ENCODE measurements at regions not wholly inside any gene's neighbourhood (a gene's known extent, or its start where the extent isn't known, plus 50 kb on each side); places are given as distances from the start of the nearest gene placed in this dataset.

- Histone ChIP-seq H3K14ac (ENCODE audit: low read length) (no peak overlapping the region), H3K79me2 (ENCODE audit: control insufficient read depth, insufficient read depth, low read length, poor library complexity) (no peaks in the 10 kb centered on the region), H2BK5ac (ENCODE audit: low read depth, low read length, poor library complexity) (no peak overlapping the region), H3K4me2 (ENCODE audit: low read length) (no peak overlapping the region), H4K91ac (ENCODE audit: low read depth, low read length) (peak overlapping the region; percentile 20), H4K8ac (ENCODE audit: low read depth, low read length) (no peak overlapping the region), H2AK5ac (ENCODE audit: low read length) (no peak overlapping the region), H4K12ac (ENCODE audit: low read depth, low read length) (no peak overlapping the region), H2BK12ac (ENCODE audit: low read length) (no peak overlapping the region), H3K27me3 (ENCODE audit: insufficient read depth, low read length) (no peaks in the 10 kb centered on the region), H3K4me1 (ENCODE audit: control insufficient read depth in 1 of 2, insufficient read depth in 2 of 2, low read length in 2 of 2) (peaks cover 3% of the 10 kb centered on the region in 2 experiments), H3K36me3 (ENCODE audit: control insufficient read depth in 1 of 2, insufficient read depth in 2 of 2, low read length in 2 of 2) (no peaks in the 10 kb centered on the region), H3K4ac (ENCODE audit: low read depth, low read length) (no peak overlapping the region), H3K9ac (ENCODE audit: low read length) (peak overlapping the region; percentile 33), H3K27ac (ENCODE audit: low read depth, low read length) (no peak overlapping the region), H3K4me3 (ENCODE audit: low read depth, low read length) (no peak overlapping the region), H3K18ac (ENCODE audit: low read length) (no peak overlapping the region), H3K9me3 (ENCODE audit: insufficient read depth, low read depth, low read length) (no peaks in the 10 kb centered on the region), H2AFZ (ENCODE audit: insufficient read depth, low read length, poor library complexity) (no peak overlapping the region), H3K23ac (ENCODE audit: low read length) (no peak overlapping the region), H3K79me1 (ENCODE audit: low read length) (peaks cover 5% of the 10 kb centered on the region), H2BK120ac (ENCODE audit: insufficient read depth, low read length, poor library complexity) (no peak overlapping the region)
- DNase-seq: no peak
- WGBS (ENCODE audit: extremely low coverage, insufficient coverage, insufficient read length): 100% methylated on average over 1 of the region's 4 CpGs
These were observed 358.6 kb upstream of the CAMK1G start for GRCh38 chr1:209224886-209225285.

DNA sequence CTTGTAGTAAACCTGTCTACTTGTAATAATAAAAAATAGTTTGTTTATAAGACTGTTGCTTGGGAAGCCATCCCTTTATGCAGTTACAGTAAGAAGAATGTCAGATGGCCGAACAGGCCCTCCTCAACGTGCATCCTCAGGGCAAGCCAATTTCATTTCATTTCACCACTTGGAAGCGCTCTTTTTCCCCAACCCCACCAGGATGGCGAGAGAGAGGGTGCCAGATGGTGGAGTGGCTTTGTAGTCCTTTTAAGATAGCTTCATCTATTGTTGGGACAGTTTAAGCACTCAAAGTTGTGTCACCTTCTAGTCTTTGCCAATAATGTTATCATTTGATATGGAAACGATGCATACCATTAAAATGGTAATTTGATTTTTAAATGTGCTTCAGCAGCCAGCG, 356.3 kb upstream of the CAMK1G start:
- H3K27ac ChIP-seq (ENCODE audit: low read depth, low read length): no peak overlapping the region
- H3K4me3 ChIP-seq (ENCODE audit: low read depth, low read length): no peak overlapping the region
- no peak overlapping the region for H4K8ac ChIP-seq (ENCODE audit: low read depth, low read length)
- no peak overlapping the region for H2BK12ac ChIP-seq (ENCODE audit: low read length)
- H3K79me2 ChIP-seq (ENCODE audit: control insufficient read depth, insufficient read depth, low read length, poor library complexity): no peaks in the 10 kb centered on the region
- DNase-seq: no peak
- H3K79me1 ChIP-seq (ENCODE audit: low read length): no peaks in the 10 kb centered on the region
- H2AK5ac ChIP-seq (ENCODE audit: low read length): no peak overlapping the region
- WGBS (ENCODE audit: extremely low coverage, insufficient coverage, insufficient read length): no CpG with 5 or more reads among the region's 6 CpGs
- H3K23ac ChIP-seq (ENCODE audit: low read length): no peak overlapping the region
- H3K4ac ChIP-seq (ENCODE audit: low read depth, low read length): no peak overlapping the region
- H3K18ac ChIP-seq (ENCODE audit: low read length): no peak overlapping the region
- no peaks in the 10 kb centered on the region for H3K4me1 ChIP-seq (ENCODE audit: control insufficient read depth in 1 of 2, insufficient read depth in 2 of 2, low read length in 2 of 2)
- H2BK5ac ChIP-seq (ENCODE audit: low read depth, low read length, poor library complexity): no peak overlapping the region
- H2BK120ac ChIP-seq (ENCODE audit: insufficient read depth, low read length, poor library complexity): no peak overlapping the region
- H3K9me3 ChIP-seq (ENCODE audit: insufficient read depth, low read depth, low read length): no peaks in the 10 kb centered on the region
- no peak overlapping the region for H4K12ac ChIP-seq (ENCODE audit: low read depth, low read length)
- no peak overlapping the region for H3K4me2 ChIP-seq (ENCODE audit: low read length)
- H3K36me3 ChIP-seq (ENCODE audit: control insufficient read depth in 1 of 2, insufficient read depth in 2 of 2, low read length in 2 of 2): no peaks in the 10 kb centered on the region
- no peak overlapping the region for H3K14ac ChIP-seq (ENCODE audit: low read length)
- H3K9ac ChIP-seq (ENCODE audit: low read length): no peak overlapping the region
- no peaks in the 10 kb centered on the region for H3K27me3 ChIP-seq (ENCODE audit: insufficient read depth, low read length)
- no peak overlapping the region for H2AFZ ChIP-seq (ENCODE audit: insufficient read depth, low read length, poor library complexity)
- H4K91ac ChIP-seq (ENCODE audit: low read depth, low read length): no peak overlapping the region

GRCh38 chr1:209227941-209228340, 355.6 kb upstream of the CAMK1G start:
- Histone ChIP-seq H3K18ac (ENCODE audit: low read length) (no peak overlapping the region), H2AFZ (ENCODE audit: insufficient read depth, low read length, poor library complexity) (no peak overlapping the region), H3K27ac (ENCODE audit: low read depth, low read length) (no peak overlapping the region), H2AK5ac (ENCODE audit: low read length) (no peak overlapping the region), H3K23ac (ENCODE audit: low read length) (no peak overlapping the region), H3K79me1 (ENCODE audit: low read length) (no peaks in the 10 kb centered on the region), H3K79me2 (ENCODE audit: control insufficient read depth, insufficient read depth, low read length, poor library complexity) (no peaks in the 10 kb centered on the region), H4K12ac (ENCODE audit: low read depth, low read length) (no peak overlapping the region), H2BK12ac (ENCODE audit: low read length) (no peak overlapping the region), H2BK5ac (ENCODE audit: low read depth, low read length, poor library complexity) (no peak overlapping the region), H3K9me3 (ENCODE audit: insufficient read depth, low read depth, low read length) (peaks cover 3% of the 10 kb centered on the region), H3K14ac (ENCODE audit: low read length) (no peak overlapping the region), H4K8ac (ENCODE audit: low read depth, low read length) (no peak overlapping the region), H3K4me1 (ENCODE audit: control insufficient read depth in 1 of 2, insufficient read depth in 2 of 2, low read length in 2 of 2) (no peaks in the 10 kb centered on the region), H4K91ac (ENCODE audit: low read depth, low read length) (no peak overlapping the region), H3K4me2 (ENCODE audit: low read length) (no peak overlapping the region), H3K27me3 (ENCODE audit: insufficient read depth, low read length) (no peaks in the 10 kb centered on the region), H3K4ac (ENCODE audit: low read depth, low read length) (no peak overlapping the region), H3K36me3 (ENCODE audit: control insufficient read depth in 1 of 2, insufficient read depth in 2 of 2, low read length in 2 of 2) (no peaks in the 10 kb centered on the region), H3K9ac (ENCODE audit: low read length) (no peak overlapping the region), H2BK120ac (ENCODE audit: insufficient read depth, low read length, poor library complexity) (no peak overlapping the region), H3K4me3 (ENCODE audit: low read depth, low read length) (no peak overlapping the region)
- no CpG with 5 or more reads among the region's 3 CpGs for WGBS (ENCODE audit: extremely low coverage, insufficient coverage, insufficient read length)
- DNase-seq: peak in 1 of 2 donors; percentile 45

GRCh38 chr1:209229494-209230061, 353.9 kb upstream of the CAMK1G start:
- no peaks in the 10 kb centered on the region for H3K27me3 ChIP-seq (ENCODE audit: insufficient read depth, low read length)
- H2BK5ac ChIP-seq (ENCODE audit: low read depth, low read length, poor library complexity): no peak overlapping the region
- no peak overlapping the region for H2AK5ac ChIP-seq (ENCODE audit: low read length)
- H2BK12ac ChIP-seq (ENCODE audit: low read length): no peak overlapping the region
- no peak overlapping the region for H3K23ac ChIP-seq (ENCODE audit: low read length)
- 100% methylated on average over 1 of the region's 3 CpGs for WGBS (ENCODE audit: extremely low coverage, insufficient coverage, insufficient read length)
- peaks cover 6% of the 10 kb centered on the region for H3K9me3 ChIP-seq (ENCODE audit: insufficient read depth, low read depth, low read length)
- no peak overlapping the region for H3K4me2 ChIP-seq (ENCODE audit: low read length)
- no peak overlapping the region for H3K18ac ChIP-seq (ENCODE audit: low read length)
- no peaks in the 10 kb centered on the region for H3K4me1 ChIP-seq (ENCODE audit: control insufficient read depth in 1 of 2, insufficient read depth in 2 of 2, low read length in 2 of 2)
- H3K27ac ChIP-seq (ENCODE audit: low read depth, low read length): no peak overlapping the region
- no peak overlapping the region for H4K12ac ChIP-seq (ENCODE audit: low read depth, low read length)
- no peaks in the 10 kb centered on the region for H3K79me2 ChIP-seq (ENCODE audit: control insufficient read depth, insufficient read depth, low read length, poor library complexity)
- H4K91ac ChIP-seq (ENCODE audit: low read depth, low read length): no peak overlapping the region
- H3K4me3 ChIP-seq (ENCODE audit: low read depth, low read length): no peak overlapping the region
- H3K36me3 ChIP-seq (ENCODE audit: control insufficient read depth in 1 of 2, insufficient read depth in 2 of 2, low read length in 2 of 2): no peaks in the 10 kb centered on the region
- no peak overlapping the region for H2AFZ ChIP-seq (ENCODE audit: insufficient read depth, low read length, poor library complexity)
- no peak overlapping the region for H2BK120ac ChIP-seq (ENCODE audit: insufficient read depth, low read length, poor library complexity)
- DNase-seq: peak; percentile 18 to 62
- H3K9ac ChIP-seq (ENCODE audit: low read length): no peak overlapping the region
- H3K14ac ChIP-seq (ENCODE audit: low read length): no peak overlapping the region
- no peaks in the 10 kb centered on the region for H3K79me1 ChIP-seq (ENCODE audit: low read length)
- H3K4ac ChIP-seq (ENCODE audit: low read depth, low read length): no peak overlapping the region
- no peak overlapping the region for H4K8ac ChIP-seq (ENCODE audit: low read depth, low read length)
